AG04449 (cell line): ENCODE measurements at regions not wholly inside any gene's neighbourhood (a gene's known extent, or its start where the extent isn't known, plus 50 kb on each side); places are given as distances from the start of the nearest gene placed in this dataset.
"Not testable (repeated sequence)": the region's sequence is repeated elsewhere in the genome, so short reads cannot be mapped to it uniquely, and the experiment has no call there.

ENCODE experiments used
- CTCF ChIA-PET: fragments of 350-600 bp; formaldehyde crosslinking; extraction: SDS; loops from one replicate; lab custom pipeline; 2021; ENCODE audit warnings: antibody characterized with exemption; lab: Yijun Ruan, JAX
- POLR2A ChIA-PET: fragments of 400-600, 350-600 bp; formaldehyde crosslinking; extraction: SDS; loops from one replicate; lab custom pipeline; 2020; ENCODE audit warnings: antibody characterized with exemption, inconsistent platforms; lab: Yijun Ruan, JAX
- DNase-seq: peaks from one replicate; pipeline ENCODE4 v3.0.0-alpha.2; 2010; ENCODE audit warnings: low read depth, low spot score
- H3K4me3 ChIP-seq: 2 replicates; pipeline ENCODE4 v1.5.1; 2011; ENCODE audit warnings: low read depth, mild to moderate bottlenecking, control low read depth, low read length
- TF ChIP-seq, protein P1 (sequence below): IDR thresholded peaks from one replicate; pipeline ENCODE4 v1.5.1; 2011; ENCODE audit warnings: mild to moderate bottlenecking, moderate library complexity, low read length, control low read depth, inconsistent platforms; ENCODE audit not compliant: insufficient read depth; ENCODE audit errors: missing control alignments

DNA sequence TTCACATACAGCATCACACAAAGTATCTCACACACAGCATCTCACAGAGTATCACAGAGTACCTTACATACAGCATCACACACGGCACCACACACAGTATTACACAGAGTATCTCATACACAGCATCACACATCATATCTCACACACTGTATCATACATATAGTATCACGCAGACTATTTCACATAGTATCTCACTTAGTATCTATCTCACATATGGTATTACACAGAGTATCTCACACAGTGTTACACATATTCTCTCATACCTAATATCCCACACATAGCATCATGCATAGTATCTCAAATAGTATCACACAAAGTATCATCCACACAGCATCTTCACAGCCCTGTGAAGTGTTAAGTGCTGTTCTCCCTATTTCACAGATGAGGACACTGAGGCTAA is 121.5 kb upstream of the RAB4A start:
- ChIA-PET POLR2A (no interaction called here), CTCF (no interaction called here)
- DNase-seq: no peak
- H3K4me3 ChIP-seq: no peak overlapping the region
- TF ChIP-seq, protein P1, sequence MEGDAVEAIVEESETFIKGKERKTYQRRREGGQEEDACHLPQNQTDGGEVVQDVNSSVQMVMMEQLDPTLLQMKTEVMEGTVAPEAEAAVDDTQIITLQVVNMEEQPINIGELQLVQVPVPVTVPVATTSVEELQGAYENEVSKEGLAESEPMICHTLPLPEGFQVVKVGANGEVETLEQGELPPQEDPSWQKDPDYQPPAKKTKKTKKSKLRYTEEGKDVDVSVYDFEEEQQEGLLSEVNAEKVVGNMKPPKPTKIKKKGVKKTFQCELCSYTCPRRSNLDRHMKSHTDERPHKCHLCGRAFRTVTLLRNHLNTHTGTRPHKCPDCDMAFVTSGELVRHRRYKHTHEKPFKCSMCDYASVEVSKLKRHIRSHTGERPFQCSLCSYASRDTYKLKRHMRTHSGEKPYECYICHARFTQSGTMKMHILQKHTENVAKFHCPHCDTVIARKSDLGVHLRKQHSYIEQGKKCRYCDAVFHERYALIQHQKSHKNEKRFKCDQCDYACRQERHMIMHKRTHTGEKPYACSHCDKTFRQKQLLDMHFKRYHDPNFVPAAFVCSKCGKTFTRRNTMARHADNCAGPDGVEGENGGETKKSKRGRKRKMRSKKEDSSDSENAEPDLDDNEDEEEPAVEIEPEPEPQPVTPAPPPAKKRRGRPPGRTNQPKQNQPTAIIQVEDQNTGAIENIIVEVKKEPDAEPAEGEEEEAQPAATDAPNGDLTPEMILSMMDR: no peak

DNA sequence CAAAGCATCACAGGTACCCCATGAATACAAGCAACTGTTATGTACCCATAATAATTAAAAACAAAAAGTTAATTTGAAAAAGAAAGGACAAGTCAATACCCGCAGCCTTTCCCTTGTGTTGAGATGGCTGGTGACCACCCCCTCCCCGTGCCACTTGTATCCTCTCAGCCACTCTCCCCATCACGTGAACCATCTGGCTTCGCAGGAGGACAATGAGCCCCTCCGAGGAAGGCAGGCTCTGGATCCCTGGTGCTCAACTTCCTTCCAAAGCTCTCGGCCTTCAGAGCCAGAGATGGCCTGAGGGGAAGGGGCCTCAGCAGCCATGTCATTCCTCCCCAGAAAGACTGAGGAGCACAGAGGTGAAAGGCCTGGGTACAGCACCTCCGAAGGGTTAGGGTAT is 120.4 kb upstream of the RAB4A start:
- TF ChIP-seq, protein P1: no peak
- H3K4me3 ChIP-seq: no peak overlapping the region
- POLR2A ChIA-PET: no interaction called here
- CTCF ChIA-PET: no interaction called here
- DNase-seq: no peak

DNA sequence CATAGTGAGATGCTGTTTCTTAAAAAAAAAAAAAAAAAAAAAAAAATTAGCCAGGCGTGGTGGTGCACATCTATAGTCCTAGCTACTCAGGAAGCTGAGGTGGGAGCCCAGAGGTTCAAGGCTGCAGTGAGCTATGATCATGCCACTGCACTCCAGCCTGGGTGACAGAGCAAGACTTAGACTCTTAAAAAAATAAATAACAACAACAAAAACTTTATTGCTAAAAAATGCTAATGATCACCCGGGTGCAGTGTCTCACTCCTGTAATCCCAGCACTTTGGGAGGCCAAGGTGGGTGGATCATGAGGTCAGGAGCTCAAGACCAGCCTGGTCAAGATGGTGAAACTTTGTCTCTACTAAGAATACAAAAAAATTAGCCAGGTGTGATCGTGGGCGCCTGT is 119.5 kb upstream of the RAB4A start:
- H3K4me3 ChIP-seq, POLR2A ChIA-PET, DNase-seq, CTCF ChIA-PET: not testable (repeated sequence)

DNA sequence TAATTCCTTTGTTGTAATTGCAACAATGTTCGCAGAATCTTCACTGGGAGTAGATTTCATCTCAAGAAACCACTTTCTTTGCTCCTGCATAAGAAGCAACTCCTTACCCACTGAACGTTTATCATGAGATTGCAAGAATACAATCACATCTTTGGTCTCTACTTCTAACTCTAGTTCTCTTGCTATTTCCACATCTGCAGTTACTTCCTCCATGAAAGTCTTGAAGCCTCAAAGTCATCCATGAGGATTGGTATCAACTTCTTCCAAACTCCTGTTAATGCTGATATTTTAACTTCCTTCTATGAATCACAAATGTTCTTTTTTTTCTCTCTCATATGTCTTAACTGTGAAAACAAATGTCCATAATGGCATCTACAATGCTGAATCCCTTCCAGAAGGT is 118.6 kb upstream of the RAB4A start:
- POLR2A ChIA-PET: no interaction called here
- DNase-seq: no peak
- CTCF ChIA-PET: no interaction called here
- H3K4me3 ChIP-seq: no peak overlapping the region
- TF ChIP-seq, protein P1: no peak

DNA sequence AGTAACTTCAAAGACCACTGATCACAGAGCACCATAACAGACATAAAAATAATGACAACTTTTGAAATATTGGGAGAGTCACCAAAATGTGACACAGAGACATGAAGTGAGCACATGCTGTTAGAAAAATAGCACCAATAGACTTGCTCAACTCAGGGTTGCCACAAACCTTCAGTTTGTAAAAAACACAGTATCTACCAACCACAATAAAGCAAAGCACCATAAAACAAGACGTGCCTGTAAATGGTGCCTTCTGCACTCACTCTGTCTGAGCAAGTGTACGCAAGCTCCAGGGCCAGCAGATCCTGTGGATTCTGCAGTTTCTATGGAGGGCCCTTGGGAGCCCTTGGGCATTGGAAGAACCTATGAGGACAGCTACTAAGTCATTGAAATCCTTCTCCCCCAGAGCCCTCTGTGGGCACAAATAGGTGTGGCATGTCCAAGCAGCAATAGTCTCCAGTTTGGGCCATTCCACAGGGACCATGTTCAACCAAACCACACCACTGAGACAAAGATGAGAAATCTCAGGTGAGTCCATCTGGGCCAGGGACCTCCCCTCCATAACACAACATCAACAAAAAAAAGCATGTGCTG is 116.9 kb upstream of the RAB4A start:
- no peak overlapping the region for H3K4me3 ChIP-seq
- TF ChIP-seq, protein P1: no peak
- ChIA-PET CTCF (no interaction called here), POLR2A (no interaction called here)
- DNase-seq: no peak

DNA sequence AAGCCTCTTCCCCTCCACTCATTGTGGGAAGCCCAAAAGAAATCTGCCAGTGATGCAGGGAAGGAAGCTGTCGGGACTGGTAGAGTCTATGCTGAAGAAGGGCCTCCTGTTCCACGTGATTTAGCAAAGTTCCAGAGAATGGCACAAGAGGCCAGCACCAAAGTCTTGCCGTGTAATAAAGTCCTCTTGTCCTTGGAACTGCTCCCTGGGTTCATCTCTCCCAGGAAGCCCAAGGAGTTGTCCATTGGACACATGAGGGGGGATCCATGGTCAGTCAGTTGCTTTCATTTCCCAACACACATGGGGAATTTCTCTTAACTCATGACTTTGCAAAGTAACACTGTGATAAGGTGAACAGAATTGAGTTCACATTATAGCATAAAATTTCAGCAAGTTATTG is 116.1 kb upstream of the RAB4A start:
- H3K4me3 ChIP-seq: no peak overlapping the region
- TF ChIP-seq, protein P1: no peak
- CTCF ChIA-PET: no interaction called here
- DNase-seq: no peak
- POLR2A ChIA-PET: no interaction called here

DNA sequence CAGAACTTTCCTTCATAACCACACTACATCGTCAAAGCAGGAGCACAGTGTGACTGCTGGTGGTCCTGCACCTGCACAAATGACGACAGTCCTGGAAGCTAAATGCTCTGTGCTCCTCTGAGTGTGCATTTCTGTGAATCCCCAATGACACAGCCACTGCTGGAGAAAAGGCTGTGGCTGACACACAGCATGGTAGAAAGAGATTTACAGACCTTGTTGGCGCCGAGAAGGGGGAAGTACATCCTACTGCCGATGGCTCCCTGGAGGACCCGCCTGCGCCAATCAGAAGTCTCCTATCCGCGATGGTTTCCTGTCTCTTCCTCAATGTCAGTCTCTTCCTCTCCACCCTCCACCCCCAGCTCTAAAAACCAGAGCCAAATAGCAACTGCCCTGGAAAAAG is 115.4 kb upstream of the RAB4A start:
- CTCF ChIA-PET: no interaction called here
- H3K4me3 ChIP-seq: no peak overlapping the region
- DNase-seq: no peak
- TF ChIP-seq, protein P1: no peak
- POLR2A ChIA-PET: no interaction called here
